IMR-90 (cell line): ENCODE measurements at regions not wholly inside any gene's neighbourhood (a gene's known extent, or its start where the extent isn't known, plus 50 kb on each side); places are given as distances from the start of the nearest gene placed in this dataset.

Experiments used
- CEBPB ChIP-seq: IDR thresholded peaks from 2 replicates; pipeline ENCODE4 v1.6.1; 2012; ENCODE audit warnings: low read depth, low read length, improper control_type of control experiment
- CTCF ChIP-seq: conservative IDR thresholded peaks from 2 replicates; pipeline ENCODE4 v1.5.1; 2012; ENCODE audit warnings: mild to moderate bottlenecking, low read depth, low read length, improper control_type of control experiment
- ELK1 ChIP-seq: fragments of 150-350 bp; IDR thresholded peaks from 2 replicates; pipeline ENCODE4 v1.6.1; 2016; ENCODE audit warnings: low read depth, mild to moderate bottlenecking, low read length, moderate library complexity, borderline replicate concordance
- MAFK ChIP-seq: IDR thresholded peaks from 2 replicates; pipeline ENCODE4 v1.6.1; 2012; ENCODE audit warnings: low read depth, low read length, improper control_type of control experiment
- MAZ ChIP-seq: IDR thresholded peaks from 2 replicates; pipeline ENCODE4 v1.6.1; 2012; ENCODE audit warnings: low read depth, mild to moderate bottlenecking, low read length, improper control_type of control experiment, moderate library complexity, borderline replicate concordance
- MXI1 ChIP-seq: IDR thresholded peaks from 2 replicates; pipeline ENCODE4 v1.6.1; 2012; ENCODE audit warnings: low read depth, mild to moderate bottlenecking, low read length, moderate library complexity, borderline replicate concordance
- POLR2A ChIP-seq: IDR thresholded peaks from 2 replicates; pipeline ENCODE4 v1.6.1; 2012; ENCODE audit warnings: mild to moderate bottlenecking, low read depth, low read length
- RAD21 ChIP-seq: IDR thresholded peaks from 2 replicates; pipeline ENCODE4 v1.6.1; 2012; ENCODE audit warnings: low read length, improper control_type of control experiment
- SMC3 ChIP-seq: fragments of 150-350 bp; IDR thresholded peaks from 2 replicates; pipeline ENCODE4 v1.6.1; 2016; ENCODE audit warnings: low read depth, mild to moderate bottlenecking, antibody characterized with exemption, low read length, moderate library complexity

- TF ChIP-seq CTCF (no peak), CEBPB (no peak), SMC3 (no peak), MAZ (no peak), RAD21 (no peak), POLR2A (no peak), MAFK (no peak), ELK1 (no peak), MXI1 (no peak)
Measured at GRCh38 chr13:40486518-40487163, 179.8 kb downstream of the FOXO1 start.
